ENCODE measurements at regions not wholly inside any gene's neighbourhood (a gene's known extent, or its start where the extent isn't known, plus 50 kb on each side); places are given as distances from the start of the nearest gene placed in this dataset.

- no peak overlapping the region for H3K4me3 Mint-ChIP-seq
- Histone ChIP-seq H3K9me3 (ENCODE audit: control insufficient read depth in 1 of 2, insufficient read depth in 1 of 2, low read length in 2 of 2) (peaks cover 0 to 11% of the 10 kb centered on the region in 2 experiments), H3K27ac (ENCODE audit: low read depth in 1 of 2, low read length in 2 of 2) (no peak overlapping the region), H3K27me3 (ENCODE audit: control insufficient read depth in 1 of 2, insufficient read depth in 2 of 2, low read length in 2 of 2) (no peaks in the 10 kb centered on the region), H3K4me3 (ENCODE audit: low read length) (no peak overlapping the region), H3K4me1 (ENCODE audit: insufficient read depth, low read length) (no peaks in the 10 kb centered on the region), H3K36me3 (ENCODE audit: insufficient read depth, low read length) (no peaks in the 10 kb centered on the region)
- ChIA-PET CTCF (no interaction called here), POLR2A (no interaction called here)
- intact Hi-C loops (cut with DNase I, micrococcal nuclease) = no loop called here
- no peak for TF ChIP-seq CTCF (IDR thresholded peaks at IDR 0.05)
- no peak overlapping the region for H3K27ac Mint-ChIP-seq
- no peaks in the 10 kb centered on the region for H3K36me3 Mint-ChIP-seq (ENCODE audit: low read depth)
- peaks cover 8% of the 10 kb centered on the region for H3K9me3 Mint-ChIP-seq
- no peak for DNase-seq
- no peak for ATAC-seq (ENCODE audit: poor library complexity)
- H3K27me3 Mint-ChIP-seq = no peaks in the 10 kb centered on the region
- no peaks in the 10 kb centered on the region for H3K4me1 Mint-ChIP-seq (ENCODE audit: low read depth)
Measured at GRCh38 chr3:145649368-145649887, 511.6 kb downstream of the PLOD2 start.

- Mint-ChIP-seq H3K27me3 (no peaks in the 10 kb centered on the region), H3K9me3 (peaks cover 10% of the 10 kb centered on the region), H3K36me3 (ENCODE audit: low read depth) (no peaks in the 10 kb centered on the region), H3K27ac (no peak overlapping the region), H3K4me3 (no peak overlapping the region), H3K4me1 (ENCODE audit: low read depth) (no peaks in the 10 kb centered on the region)
- ATAC-seq (ENCODE audit: poor library complexity) = no peak
- CTCF ChIA-PET = no interaction called here
- H3K27ac ChIP-seq (ENCODE audit: low read depth in 1 of 2, low read length in 2 of 2) = no peak overlapping the region
- POLR2A ChIA-PET = no interaction called here
- H3K4me3 ChIP-seq (ENCODE audit: low read length) = no peak overlapping the region
- no peak for TF ChIP-seq CTCF (IDR thresholded peaks at IDR 0.05)
- no peaks in the 10 kb centered on the region for H3K27me3 ChIP-seq (ENCODE audit: control insufficient read depth in 1 of 2, insufficient read depth in 2 of 2, low read length in 2 of 2)
- no peak for DNase-seq
- peaks cover 0 to 11% of the 10 kb centered on the region in 2 experiments for H3K9me3 ChIP-seq (ENCODE audit: control insufficient read depth in 1 of 2, insufficient read depth in 1 of 2, low read length in 2 of 2)
- no peaks in the 10 kb centered on the region for H3K36me3 ChIP-seq (ENCODE audit: insufficient read depth, low read length)
- intact Hi-C loops (cut with DNase I, micrococcal nuclease) = no loop called here
- H3K4me1 ChIP-seq (ENCODE audit: insufficient read depth, low read length) = no peaks in the 10 kb centered on the region
Measured at GRCh38 chr3:145650170-145650569, 510.8 kb downstream of the PLOD2 start.

- Mint-ChIP-seq H3K27me3 (no peaks in the 10 kb centered on the region), H3K4me1 (ENCODE audit: low read depth) (no peaks in the 10 kb centered on the region), H3K27ac (no peak overlapping the region), H3K4me3 (no peak overlapping the region), H3K9me3 (no peaks in the 10 kb centered on the region), H3K36me3 (ENCODE audit: low read depth) (no peaks in the 10 kb centered on the region)
- DNase-seq = no peak
- Histone ChIP-seq H3K36me3 (ENCODE audit: insufficient read depth, low read length) (no peaks in the 10 kb centered on the region), H3K4me3 (ENCODE audit: low read length) (no peak overlapping the region), H3K27me3 (ENCODE audit: control insufficient read depth in 1 of 2, insufficient read depth in 2 of 2, low read length in 2 of 2) (no peaks in the 10 kb centered on the region), H3K27ac (ENCODE audit: low read depth in 1 of 2, low read length in 2 of 2) (no peak overlapping the region), H3K4me1 (ENCODE audit: insufficient read depth, low read length) (no peaks in the 10 kb centered on the region), H3K9me3 (ENCODE audit: control insufficient read depth in 1 of 2, insufficient read depth in 1 of 2, low read length in 2 of 2) (no peaks in the 10 kb centered on the region)
- no peak for ATAC-seq (ENCODE audit: poor library complexity)
- intact Hi-C loops (cut with DNase I, micrococcal nuclease) = no loop called here
- no peak for TF ChIP-seq CTCF (IDR thresholded peaks at IDR 0.05)
- POLR2A ChIA-PET = no interaction called here
- CTCF ChIA-PET = no interaction called here
Measured at GRCh38 chr3:145671121-145671520, 489.9 kb downstream of the PLOD2 start.
